ENCODE measurements at regions not wholly inside any gene's neighbourhood (a gene's known extent, or its start where the extent isn't known, plus 50 kb on each side); places are given as distances from the start of the nearest gene placed in this dataset.

DNA sequence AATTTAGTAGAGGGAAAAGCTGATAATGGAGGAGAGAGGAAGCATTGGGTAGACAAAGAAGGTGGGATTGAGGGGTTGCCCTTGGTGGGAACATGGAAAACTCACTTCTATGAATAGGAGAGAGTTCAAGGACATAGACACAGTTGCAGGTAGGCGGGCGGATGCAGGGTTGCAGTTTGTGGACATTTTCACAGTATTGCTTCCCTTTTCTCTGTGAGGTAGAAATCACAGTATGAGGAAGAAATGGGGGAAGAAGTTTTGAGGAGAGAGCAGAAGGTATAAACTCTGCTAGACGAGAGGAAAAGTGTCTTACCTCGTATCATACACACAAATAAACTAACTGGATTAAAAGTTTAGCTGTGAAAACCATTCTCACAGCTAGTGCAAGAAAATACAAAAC lies 200.7 kb upstream of the ECI2 start:
- TF ChIP-seq, protein P1, sequence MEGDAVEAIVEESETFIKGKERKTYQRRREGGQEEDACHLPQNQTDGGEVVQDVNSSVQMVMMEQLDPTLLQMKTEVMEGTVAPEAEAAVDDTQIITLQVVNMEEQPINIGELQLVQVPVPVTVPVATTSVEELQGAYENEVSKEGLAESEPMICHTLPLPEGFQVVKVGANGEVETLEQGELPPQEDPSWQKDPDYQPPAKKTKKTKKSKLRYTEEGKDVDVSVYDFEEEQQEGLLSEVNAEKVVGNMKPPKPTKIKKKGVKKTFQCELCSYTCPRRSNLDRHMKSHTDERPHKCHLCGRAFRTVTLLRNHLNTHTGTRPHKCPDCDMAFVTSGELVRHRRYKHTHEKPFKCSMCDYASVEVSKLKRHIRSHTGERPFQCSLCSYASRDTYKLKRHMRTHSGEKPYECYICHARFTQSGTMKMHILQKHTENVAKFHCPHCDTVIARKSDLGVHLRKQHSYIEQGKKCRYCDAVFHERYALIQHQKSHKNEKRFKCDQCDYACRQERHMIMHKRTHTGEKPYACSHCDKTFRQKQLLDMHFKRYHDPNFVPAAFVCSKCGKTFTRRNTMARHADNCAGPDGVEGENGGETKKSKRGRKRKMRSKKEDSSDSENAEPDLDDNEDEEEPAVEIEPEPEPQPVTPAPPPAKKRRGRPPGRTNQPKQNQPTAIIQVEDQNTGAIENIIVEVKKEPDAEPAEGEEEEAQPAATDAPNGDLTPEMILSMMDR (conservative IDR thresholded peaks at IDR 0.05; ENCODE audit: low read depth in 2 of 2): no peak
- no peak for TF ChIP-seq JUNB (IDR thresholded peaks at IDR 0.05; ENCODE audit: unreplicated experiment)
- no peak for TF ChIP-seq EZH2 (IDR thresholded peaks at IDR 0.05; ENCODE audit: low read depth, unreplicated experiment)
- TF ChIP-seq POLR2AphosphoS5 (IDR thresholded peaks at IDR 0.05; ENCODE audit: low read depth): no peak
- no peak for TF ChIP-seq CREB1 (CRISPR knock-in tag; IDR thresholded peaks at IDR 0.05; ENCODE audit: low read depth)
- TF ChIP-seq, protein P2, sequence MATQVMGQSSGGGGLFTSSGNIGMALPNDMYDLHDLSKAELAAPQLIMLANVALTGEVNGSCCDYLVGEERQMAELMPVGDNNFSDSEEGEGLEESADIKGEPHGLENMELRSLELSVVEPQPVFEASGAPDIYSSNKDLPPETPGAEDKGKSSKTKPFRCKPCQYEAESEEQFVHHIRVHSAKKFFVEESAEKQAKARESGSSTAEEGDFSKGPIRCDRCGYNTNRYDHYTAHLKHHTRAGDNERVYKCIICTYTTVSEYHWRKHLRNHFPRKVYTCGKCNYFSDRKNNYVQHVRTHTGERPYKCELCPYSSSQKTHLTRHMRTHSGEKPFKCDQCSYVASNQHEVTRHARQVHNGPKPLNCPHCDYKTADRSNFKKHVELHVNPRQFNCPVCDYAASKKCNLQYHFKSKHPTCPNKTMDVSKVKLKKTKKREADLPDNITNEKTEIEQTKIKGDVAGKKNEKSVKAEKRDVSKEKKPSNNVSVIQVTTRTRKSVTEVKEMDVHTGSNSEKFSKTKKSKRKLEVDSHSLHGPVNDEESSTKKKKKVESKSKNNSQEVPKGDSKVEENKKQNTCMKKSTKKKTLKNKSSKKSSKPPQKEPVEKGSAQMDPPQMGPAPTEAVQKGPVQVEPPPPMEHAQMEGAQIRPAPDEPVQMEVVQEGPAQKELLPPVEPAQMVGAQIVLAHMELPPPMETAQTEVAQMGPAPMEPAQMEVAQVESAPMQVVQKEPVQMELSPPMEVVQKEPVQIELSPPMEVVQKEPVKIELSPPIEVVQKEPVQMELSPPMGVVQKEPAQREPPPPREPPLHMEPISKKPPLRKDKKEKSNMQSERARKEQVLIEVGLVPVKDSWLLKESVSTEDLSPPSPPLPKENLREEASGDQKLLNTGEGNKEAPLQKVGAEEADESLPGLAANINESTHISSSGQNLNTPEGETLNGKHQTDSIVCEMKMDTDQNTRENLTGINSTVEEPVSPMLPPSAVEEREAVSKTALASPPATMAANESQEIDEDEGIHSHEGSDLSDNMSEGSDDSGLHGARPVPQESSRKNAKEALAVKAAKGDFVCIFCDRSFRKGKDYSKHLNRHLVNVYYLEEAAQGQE (IDR thresholded peaks at IDR 0.05; ENCODE audit: unreplicated experiment): no peak
- TF ChIP-seq EZH2phosphoT487 (IDR thresholded peaks at IDR 0.05; ENCODE audit: unreplicated experiment): no peak
- TF ChIP-seq NANOG (IDR thresholded peaks at IDR 0.05; ENCODE audit: borderline replicate concordance): no peak
- TF ChIP-seq ZNF331 (CRISPR knock-in tag; IDR thresholded peaks at IDR 0.05; ENCODE audit: low read depth): no peak
- TF ChIP-seq STAT1 (IDR thresholded peaks at IDR 0.05; ENCODE audit: unreplicated experiment): no peak

All from GM23338 (cell line).